GM20000 (cell line): ENCODE measurements at regions not wholly inside any gene's neighbourhood (a gene's known extent, or its start where the extent isn't known, plus 50 kb on each side); places are given as distances from the start of the nearest gene placed in this dataset.

Experiments
- DNase-seq: peaks from one replicate; pipeline ENCODE4 v3.0.0; 2012; ENCODE audit warnings: low spot score
- CTCF ChIP-seq: IDR thresholded peaks from 2 replicates; pipeline ENCODE4 v1.5.1; 2012; ENCODE audit warnings: mild to moderate bottlenecking, control low read depth; ENCODE audit errors: extremely low read depth, missing control alignments

GRCh38 chr5:40276426-40277102 is 403.2 kb upstream of the PTGER4 start:
- no peak for DNase-seq
- TF ChIP-seq CTCF: no peak

- DNase-seq: no peak
- no peak for TF ChIP-seq CTCF
Measured at GRCh38 chr5:40274568-40274967, 405.1 kb upstream of the PTGER4 start.

GRCh38 chr5:40273936-40274335 is 405.8 kb upstream of the PTGER4 start:
- TF ChIP-seq CTCF: no peak
- no peak for DNase-seq

DNA sequence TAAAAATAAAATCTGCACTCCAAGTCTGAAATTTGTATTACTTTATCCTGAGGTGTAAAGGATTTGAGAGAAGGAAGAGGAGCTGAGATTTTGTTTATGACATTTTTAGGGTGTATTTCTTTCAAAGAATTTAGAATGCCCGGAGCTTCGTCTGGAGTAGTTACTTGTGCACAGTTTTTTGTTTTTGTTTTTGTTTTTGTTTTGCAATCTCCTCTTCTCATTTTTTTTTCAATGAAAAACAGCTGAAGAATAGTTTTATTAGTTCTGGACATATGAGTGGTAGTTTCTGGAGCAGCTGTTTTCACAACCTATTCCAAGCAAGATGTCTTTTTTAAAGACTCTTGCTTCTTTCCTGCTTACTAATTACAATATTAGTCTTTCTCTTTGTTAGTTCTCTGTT is 408.2 kb upstream of the PTGER4 start:
- no peak for TF ChIP-seq CTCF
- no peak for DNase-seq

DNA sequence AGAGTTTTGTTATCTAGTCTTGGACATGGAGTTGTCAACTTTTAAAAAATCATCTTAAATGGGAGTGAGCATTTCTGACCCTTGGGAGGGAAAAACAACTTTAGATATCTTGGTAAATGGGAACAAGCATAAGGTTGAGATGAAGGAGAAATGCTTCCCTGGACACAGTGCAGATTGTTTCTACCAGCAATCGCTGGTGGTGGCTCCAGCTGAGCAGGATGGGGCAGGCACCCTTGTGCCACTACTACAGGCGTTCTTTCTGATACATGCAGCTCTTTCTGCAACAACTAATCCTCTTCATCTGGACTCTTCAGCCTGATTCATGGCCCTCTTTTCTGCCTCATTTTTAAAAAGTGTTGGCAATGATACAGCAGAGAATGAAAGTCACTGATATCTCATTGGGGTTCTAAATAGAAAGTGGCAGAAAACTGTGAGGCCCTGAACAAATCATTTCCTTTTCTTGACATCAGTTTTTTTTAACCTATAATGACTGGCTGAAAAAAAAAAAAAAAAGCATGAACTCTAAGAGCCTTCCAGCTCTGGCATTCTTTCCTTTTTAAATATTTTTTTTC is 409.4 kb upstream of the PTGER4 start:
- TF ChIP-seq CTCF: no peak

GRCh38 chr5:40268088-40268487 is 411.6 kb upstream of the PTGER4 start:
- TF ChIP-seq CTCF: no peak
- DNase-seq: no peak

More for the DNA sequence above, 409.4 kb upstream of the PTGER4 start:
- DNase-seq: no peak

GRCh38 chr5:40266952-40267351 is 412.8 kb upstream of the PTGER4 start:
- TF ChIP-seq CTCF: no peak
- DNase-seq: no peak
